GM23338 (cell line): ENCODE measurements at regions not wholly inside any gene's neighbourhood (a gene's known extent, or its start where the extent isn't known, plus 50 kb on each side); places are given as distances from the start of the nearest gene placed in this dataset.

ENCODE experiments used
- CREB1 ChIP-seq: fragments of 250-450 bp; sonication (Bioruptor Pico); IDR thresholded peaks from 2 replicates; pipeline ENCODE4 v1.5.0; 2020; ENCODE audit warnings: low read depth, mild to moderate bottlenecking, moderate library complexity
- EZH2phosphoT487 ChIP-seq: fragments of 200-600 bp; sonication (generic); IDR thresholded peaks from one replicate; pipeline ENCODE4 v1.8.1; 2018; ENCODE audit warnings: antibody characterized with exemption; ENCODE audit not compliant: unreplicated experiment
- NANOG ChIP-seq: IDR thresholded peaks from 2 replicates; pipeline ENCODE4 v1.6.1; 2016; ENCODE audit warnings: antibody characterized with exemption, borderline replicate concordance
- STAT1 ChIP-seq: IDR thresholded peaks from one replicate; pipeline ENCODE4 v1.6.1; 2016; ENCODE audit warnings: antibody characterized with exemption; ENCODE audit not compliant: unreplicated experiment
- TF ChIP-seq, protein P1 (sequence below): fragments of 250-450 bp; sonication (Bioruptor Pico); IDR thresholded peaks from 2 replicates; pipeline ENCODE4 v1.5.0; 2020; ENCODE audit warnings: mild to moderate bottlenecking, moderate library complexity
- TF ChIP-seq, protein P2 (sequence below), 2 experiments: fragments of 200-600 bp in 1 of 2; sonication (generic) in 1 of 2; conservative IDR thresholded peaks; 2 replicates each; pipeline versions ENCODE4 v1.5.1 to v1.6.1; 2016 to 2017; ENCODE audit warnings: antibody characterized with exemption in 2 of 2, low read depth in 2 of 2, mild to moderate bottlenecking in 2 of 2, moderate library complexity in 1 of 2
- TF ChIP-seq, protein P3 (sequence below): IDR thresholded peaks from 2 replicates; pipeline ENCODE4 v1.6.1; 2016; ENCODE audit warnings: antibody characterized with exemption
- TF ChIP-seq, protein P4 (sequence below): IDR thresholded peaks from one replicate; pipeline ENCODE4 v1.6.1; 2018; ENCODE audit warnings: antibody characterized with exemption; ENCODE audit not compliant: unreplicated experiment

DNA sequence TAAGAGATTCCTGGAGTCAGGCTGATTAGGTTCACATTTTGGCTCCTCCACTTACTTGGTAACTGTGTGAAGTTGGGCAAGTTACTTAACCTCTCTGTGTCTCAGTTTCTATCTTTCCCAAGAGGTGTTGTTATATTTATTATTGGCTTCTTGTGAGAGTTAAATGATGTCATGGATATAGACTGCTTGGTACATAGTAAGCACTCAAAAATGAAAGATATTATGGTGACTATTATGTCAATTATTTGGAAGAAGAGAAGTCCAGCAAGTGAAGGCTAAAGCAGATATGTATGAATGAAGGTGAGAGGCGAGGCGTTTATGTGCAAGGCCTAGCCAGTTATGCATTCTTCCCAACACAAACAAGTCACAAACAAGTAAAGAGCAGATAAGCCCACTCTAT, 417.4 kb downstream of the TSN start (continued):
- TF ChIP-seq, protein P1, sequence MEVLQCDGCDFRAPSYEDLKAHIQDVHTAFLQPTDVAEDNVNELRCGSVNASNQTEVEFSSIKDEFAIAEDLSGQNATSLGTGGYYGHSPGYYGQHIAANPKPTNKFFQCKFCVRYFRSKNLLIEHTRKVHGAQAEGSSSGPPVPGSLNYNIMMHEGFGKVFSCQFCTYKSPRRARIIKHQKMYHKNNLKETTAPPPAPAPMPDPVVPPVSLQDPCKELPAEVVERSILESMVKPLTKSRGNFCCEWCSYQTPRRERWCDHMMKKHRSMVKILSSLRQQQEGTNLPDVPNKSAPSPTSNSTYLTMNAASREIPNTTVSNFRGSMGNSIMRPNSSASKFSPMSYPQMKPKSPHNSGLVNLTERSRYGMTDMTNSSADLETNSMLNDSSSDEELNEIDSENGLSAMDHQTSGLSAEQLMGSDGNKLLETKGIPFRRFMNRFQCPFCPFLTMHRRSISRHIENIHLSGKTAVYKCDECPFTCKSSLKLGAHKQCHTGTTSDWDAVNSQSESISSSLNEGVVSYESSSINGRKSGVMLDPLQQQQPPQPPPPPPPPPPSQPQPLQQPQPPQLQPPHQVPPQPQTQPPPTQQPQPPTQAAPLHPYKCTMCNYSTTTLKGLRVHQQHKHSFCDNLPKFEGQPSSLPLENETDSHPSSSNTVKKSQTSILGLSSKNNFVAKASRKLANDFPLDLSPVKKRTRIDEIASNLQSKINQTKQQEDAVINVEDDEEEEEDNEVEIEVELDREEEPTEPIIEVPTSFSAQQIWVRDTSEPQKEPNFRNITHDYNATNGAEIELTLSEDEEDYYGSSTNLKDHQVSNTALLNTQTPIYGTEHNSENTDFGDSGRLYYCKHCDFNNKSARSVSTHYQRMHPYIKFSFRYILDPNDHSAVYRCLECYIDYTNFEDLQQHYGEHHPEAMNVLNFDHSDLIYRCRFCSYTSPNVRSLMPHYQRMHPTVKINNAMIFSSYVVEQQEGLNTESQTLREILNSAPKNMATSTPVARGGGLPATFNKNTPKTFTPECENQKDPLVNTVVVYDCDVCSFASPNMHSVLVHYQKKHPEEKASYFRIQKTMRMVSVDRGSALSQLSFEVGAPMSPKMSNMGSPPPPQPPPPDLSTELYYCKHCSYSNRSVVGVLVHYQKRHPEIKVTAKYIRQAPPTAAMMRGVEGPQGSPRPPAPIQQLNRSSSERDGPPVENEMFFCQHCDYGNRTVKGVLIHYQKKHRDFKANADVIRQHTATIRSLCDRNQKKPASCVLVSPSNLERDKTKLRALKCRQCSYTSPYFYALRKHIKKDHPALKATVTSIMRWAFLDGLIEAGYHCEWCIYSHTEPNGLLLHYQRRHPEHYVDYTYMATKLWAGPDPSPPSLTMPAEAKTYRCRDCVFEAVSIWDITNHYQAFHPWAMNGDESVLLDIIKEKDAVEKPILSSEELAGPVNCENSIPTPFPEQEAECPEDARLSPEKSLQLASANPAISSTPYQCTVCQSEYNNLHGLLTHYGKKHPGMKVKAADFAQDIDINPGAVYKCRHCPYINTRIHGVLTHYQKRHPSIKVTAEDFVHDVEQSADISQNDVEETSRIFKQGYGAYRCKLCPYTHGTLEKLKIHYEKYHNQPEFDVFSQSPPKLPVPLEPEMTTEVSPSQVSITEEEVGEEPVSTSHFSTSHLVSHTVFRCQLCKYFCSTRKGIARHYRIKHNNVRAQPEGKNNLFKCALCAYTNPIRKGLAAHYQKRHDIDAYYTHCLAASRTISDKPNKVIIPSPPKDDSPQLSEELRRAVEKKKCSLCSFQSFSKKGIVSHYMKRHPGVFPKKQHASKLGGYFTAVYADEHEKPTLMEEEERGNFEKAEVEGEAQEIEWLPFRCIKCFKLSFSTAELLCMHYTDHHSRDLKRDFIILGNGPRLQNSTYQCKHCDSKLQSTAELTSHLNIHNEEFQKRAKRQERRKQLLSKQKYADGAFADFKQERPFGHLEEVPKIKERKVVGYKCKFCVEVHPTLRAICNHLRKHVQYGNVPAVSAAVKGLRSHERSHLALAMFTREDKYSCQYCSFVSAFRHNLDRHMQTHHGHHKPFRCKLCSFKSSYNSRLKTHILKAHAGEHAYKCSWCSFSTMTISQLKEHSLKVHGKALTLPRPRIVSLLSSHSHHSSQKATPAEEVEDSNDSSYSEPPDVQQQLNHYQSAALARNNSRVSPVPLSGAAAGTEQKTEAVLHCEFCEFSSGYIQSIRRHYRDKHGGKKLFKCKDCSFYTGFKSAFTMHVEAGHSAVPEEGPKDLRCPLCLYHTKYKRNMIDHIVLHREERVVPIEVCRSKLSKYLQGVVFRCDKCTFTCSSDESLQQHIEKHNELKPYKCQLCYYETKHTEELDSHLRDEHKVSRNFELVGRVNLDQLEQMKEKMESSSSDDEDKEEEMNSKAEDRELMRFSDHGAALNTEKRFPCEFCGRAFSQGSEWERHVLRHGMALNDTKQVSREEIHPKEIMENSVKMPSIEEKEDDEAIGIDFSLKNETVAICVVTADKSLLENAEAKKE (CRISPR knock-in tag) = no peak
- TF ChIP-seq, protein P2, sequence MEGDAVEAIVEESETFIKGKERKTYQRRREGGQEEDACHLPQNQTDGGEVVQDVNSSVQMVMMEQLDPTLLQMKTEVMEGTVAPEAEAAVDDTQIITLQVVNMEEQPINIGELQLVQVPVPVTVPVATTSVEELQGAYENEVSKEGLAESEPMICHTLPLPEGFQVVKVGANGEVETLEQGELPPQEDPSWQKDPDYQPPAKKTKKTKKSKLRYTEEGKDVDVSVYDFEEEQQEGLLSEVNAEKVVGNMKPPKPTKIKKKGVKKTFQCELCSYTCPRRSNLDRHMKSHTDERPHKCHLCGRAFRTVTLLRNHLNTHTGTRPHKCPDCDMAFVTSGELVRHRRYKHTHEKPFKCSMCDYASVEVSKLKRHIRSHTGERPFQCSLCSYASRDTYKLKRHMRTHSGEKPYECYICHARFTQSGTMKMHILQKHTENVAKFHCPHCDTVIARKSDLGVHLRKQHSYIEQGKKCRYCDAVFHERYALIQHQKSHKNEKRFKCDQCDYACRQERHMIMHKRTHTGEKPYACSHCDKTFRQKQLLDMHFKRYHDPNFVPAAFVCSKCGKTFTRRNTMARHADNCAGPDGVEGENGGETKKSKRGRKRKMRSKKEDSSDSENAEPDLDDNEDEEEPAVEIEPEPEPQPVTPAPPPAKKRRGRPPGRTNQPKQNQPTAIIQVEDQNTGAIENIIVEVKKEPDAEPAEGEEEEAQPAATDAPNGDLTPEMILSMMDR (conservative IDR thresholded peaks at IDR 0.05; ENCODE audit: low read depth in 2 of 2) = no peak
- TF ChIP-seq, protein P3, sequence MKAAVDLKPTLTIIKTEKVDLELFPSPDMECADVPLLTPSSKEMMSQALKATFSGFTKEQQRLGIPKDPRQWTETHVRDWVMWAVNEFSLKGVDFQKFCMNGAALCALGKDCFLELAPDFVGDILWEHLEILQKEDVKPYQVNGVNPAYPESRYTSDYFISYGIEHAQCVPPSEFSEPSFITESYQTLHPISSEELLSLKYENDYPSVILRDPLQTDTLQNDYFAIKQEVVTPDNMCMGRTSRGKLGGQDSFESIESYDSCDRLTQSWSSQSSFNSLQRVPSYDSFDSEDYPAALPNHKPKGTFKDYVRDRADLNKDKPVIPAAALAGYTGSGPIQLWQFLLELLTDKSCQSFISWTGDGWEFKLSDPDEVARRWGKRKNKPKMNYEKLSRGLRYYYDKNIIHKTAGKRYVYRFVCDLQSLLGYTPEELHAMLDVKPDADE = no peak
- TF ChIP-seq, protein P4, sequence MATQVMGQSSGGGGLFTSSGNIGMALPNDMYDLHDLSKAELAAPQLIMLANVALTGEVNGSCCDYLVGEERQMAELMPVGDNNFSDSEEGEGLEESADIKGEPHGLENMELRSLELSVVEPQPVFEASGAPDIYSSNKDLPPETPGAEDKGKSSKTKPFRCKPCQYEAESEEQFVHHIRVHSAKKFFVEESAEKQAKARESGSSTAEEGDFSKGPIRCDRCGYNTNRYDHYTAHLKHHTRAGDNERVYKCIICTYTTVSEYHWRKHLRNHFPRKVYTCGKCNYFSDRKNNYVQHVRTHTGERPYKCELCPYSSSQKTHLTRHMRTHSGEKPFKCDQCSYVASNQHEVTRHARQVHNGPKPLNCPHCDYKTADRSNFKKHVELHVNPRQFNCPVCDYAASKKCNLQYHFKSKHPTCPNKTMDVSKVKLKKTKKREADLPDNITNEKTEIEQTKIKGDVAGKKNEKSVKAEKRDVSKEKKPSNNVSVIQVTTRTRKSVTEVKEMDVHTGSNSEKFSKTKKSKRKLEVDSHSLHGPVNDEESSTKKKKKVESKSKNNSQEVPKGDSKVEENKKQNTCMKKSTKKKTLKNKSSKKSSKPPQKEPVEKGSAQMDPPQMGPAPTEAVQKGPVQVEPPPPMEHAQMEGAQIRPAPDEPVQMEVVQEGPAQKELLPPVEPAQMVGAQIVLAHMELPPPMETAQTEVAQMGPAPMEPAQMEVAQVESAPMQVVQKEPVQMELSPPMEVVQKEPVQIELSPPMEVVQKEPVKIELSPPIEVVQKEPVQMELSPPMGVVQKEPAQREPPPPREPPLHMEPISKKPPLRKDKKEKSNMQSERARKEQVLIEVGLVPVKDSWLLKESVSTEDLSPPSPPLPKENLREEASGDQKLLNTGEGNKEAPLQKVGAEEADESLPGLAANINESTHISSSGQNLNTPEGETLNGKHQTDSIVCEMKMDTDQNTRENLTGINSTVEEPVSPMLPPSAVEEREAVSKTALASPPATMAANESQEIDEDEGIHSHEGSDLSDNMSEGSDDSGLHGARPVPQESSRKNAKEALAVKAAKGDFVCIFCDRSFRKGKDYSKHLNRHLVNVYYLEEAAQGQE = no peak
- TF ChIP-seq EZH2phosphoT487 (no peak), STAT1 (no peak), CREB1 (no peak), NANOG (no peak)
